OCI-LY1 (cell line): ENCODE measurements at regions not wholly inside any gene's neighbourhood (a gene's known extent, or its start where the extent isn't known, plus 50 kb on each side); places are given as distances from the start of the nearest gene placed in this dataset.

Source experiments
- CTCF ChIP-seq: fragments of 200-600 bp; sonication (generic), shearing (Covaris generic); IDR thresholded peaks from 2 replicates; pipeline ENCODE4 v1.5.1; 2017; ENCODE audit warnings: mild to moderate bottlenecking, antibody characterized with exemption, low read length, moderate library complexity, mixed read lengths
- EZH2 ChIP-seq: fragments of 200-600 bp; sonication (generic), shearing (Covaris generic); IDR thresholded peaks from 2 replicates; pipeline ENCODE4 v1.8.0; 2017; ENCODE audit warnings: borderline replicate concordance, mixed run types, mild to moderate bottlenecking, antibody characterized with exemption, low read length, moderate library complexity, mixed read lengths

GRCh38 chr11:95469258-95469657, 238.3 kb upstream of the SESN3 start:
- no peak for TF ChIP-seq CTCF
- TF ChIP-seq EZH2, result no peak
